NCI-H2171 treated with DMSO at 0.1 percent for 48 hours (cell line): ENCODE measurements at regions not wholly inside any gene's neighbourhood (a gene's known extent, or its start where the extent isn't known, plus 50 kb on each side); places are given as distances from the start of the nearest gene placed in this dataset.

Experiments
- DNase-seq: peaks from one replicate; lab custom pipeline; 2025; lab: John Stamatoyannopoulos, UW

DNA sequence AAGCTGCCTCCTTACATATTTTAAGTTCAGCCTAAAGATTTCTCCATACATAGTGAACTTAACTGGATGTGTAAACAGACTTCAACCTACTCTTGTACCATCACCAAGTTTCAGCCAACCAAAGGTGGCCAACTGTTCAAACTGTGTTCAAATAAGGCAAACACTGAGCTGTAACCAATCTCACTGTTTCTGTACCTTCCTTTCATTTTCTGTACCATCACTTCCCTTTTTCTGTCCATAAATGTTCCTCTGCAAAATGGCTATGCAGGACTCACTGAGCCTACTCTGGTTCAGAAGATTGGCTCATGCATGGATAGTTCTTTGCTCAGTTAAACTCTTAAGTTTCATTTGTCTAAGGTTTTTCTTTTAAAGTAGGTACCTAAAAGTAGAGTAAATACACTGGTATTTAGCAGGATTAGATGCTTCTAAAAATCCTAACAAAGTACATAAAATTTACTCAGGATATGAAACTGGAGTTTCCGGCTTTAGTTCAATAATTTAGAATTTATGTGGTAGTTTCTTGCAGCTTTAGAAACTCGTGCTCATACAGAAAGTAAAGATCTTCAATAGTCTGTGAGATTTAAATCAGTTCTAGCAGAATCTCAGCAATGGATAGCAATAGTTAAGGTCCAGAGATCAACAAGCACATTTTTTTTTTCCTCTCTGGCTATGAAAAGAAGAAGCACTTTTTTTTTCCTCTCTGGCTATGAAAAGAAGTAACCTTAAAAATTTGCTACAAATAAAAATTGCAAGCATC, 282.0 kb upstream of the PPFIA2 start:
- no peak for DNase-seq

- no peak for DNase-seq
Measured at GRCh38 chr12:82034769-82035168, 275.6 kb upstream of the PPFIA2 start.

- DNase-seq = no peak
Measured at GRCh38 chr12:82029936-82030335, 270.8 kb upstream of the PPFIA2 start.

DNA sequence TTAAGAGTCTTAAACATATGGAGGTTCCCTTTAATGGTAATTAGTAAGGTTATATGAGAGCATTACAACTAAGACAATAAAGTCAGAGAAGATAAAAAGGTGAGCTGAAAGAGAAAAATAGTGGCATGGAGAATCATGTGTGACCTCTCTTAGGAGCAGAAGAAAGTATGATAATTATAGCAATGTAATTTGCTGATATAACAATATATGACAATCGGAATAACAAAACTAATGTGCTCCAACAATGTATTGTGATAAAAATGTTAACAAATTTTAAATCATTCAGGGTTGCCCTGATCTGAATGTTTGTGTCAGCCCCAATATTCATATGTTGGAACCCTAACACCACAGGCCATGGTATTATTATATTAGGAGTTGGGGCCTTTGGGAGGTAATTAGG, 269.6 kb upstream of the PPFIA2 start:
- DNase-seq = no peak

DNA sequence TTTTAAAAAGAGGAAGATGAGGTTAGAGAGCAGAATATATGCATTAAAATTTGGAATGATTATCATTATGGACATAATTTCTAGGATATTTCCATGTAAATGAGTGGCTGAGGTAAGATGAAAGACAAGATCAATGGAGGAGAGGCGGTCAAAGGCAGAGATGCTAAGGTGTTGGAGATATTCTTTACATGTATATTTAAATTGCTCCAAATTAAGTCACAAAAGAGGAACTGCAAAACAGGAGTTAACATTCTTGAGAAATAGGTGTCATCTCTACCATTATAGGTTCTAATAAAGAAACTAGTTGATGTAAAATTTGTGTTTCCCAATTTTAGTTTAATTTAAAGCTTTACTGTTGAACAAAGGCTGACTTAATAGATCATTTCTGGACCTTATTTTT, 268.5 kb upstream of the PPFIA2 start:
- no peak for DNase-seq

GRCh38 chr12:82025462-82025861, 266.3 kb upstream of the PPFIA2 start:
- DNase-seq = no peak

GRCh38 chr12:82019533-82019932, 260.4 kb upstream of the PPFIA2 start:
- peak; percentile 12 for DNase-seq

GRCh38 chr12:82015623-82016347, 256.6 kb upstream of the PPFIA2 start:
- DNase-seq = no peak

- no peak for DNase-seq
Measured at GRCh38 chr12:82012176-82012575, 253.0 kb upstream of the PPFIA2 start.

GRCh38 chr12:82009524-82009923, 250.4 kb upstream of the PPFIA2 start:
- no peak for DNase-seq

DNA sequence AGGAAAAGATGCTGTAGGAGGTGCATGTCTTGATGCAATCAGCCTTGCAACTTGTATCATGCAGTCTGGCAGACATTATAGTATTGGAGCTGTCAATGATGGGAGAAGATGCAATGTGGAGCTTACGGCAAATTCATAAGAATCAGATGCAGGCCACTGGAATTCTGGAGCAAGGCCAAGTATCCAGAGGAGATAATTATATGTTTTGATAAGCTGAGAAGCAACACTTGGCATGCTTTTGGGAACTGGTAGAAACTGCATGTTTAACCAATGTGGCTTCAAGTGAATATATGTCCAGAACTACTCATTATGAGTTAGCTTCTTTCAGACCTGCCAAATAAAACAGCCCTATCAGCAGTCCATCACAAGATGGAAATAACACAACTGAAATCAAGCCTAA, 249.1 kb upstream of the PPFIA2 start:
- no peak for DNase-seq

- peak; percentile 46 for DNase-seq
Measured at GRCh38 chr12:81998761-81999378, 239.7 kb upstream of the PPFIA2 start.

DNA sequence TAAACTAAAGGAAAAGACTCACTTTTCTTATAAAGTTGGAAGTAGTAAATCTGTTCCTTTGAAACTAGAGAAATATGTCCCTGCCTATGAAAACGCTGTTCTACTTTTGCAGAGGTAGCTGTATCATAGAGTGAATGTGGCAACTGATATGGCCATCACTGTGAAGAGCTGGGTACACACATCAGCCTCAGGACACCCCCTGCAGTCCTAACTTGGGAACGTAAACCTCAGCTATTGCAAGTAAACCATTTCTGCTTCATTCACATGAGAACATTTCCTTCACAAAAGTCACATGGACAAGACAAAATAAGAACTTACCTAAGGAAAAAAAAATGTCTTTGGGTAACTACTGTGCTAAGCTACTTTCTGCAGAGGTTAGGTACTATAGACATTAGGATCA, 233.3 kb upstream of the PPFIA2 start:
- peak; percentile 18 for DNase-seq

- DNase-seq = no peak
Measured at GRCh38 chr12:81991868-81992267, 232.7 kb upstream of the PPFIA2 start.

GRCh38 chr12:81988362-81988761, 229.2 kb upstream of the PPFIA2 start:
- DNase-seq = no peak

DNA sequence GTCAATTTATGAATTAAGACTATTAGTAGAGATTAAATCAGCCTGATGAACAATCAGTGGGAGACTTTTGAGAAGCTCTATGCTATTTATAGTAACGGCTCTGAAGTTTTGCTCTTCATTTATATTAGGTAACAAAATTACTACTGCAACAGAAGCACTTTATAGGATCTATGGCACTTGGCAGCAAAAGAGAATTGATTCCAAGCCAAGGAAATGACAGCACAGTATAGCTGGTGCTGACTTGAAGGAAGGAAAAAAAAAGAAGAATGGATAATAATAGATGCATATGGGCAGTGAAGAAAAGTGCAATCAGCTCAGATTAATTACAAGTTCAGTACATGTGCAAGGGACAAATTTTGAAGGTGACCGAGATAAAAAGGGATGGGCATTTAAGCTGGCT, 228.2 kb upstream of the PPFIA2 start:
- peak; percentile 51 for DNase-seq

DNA sequence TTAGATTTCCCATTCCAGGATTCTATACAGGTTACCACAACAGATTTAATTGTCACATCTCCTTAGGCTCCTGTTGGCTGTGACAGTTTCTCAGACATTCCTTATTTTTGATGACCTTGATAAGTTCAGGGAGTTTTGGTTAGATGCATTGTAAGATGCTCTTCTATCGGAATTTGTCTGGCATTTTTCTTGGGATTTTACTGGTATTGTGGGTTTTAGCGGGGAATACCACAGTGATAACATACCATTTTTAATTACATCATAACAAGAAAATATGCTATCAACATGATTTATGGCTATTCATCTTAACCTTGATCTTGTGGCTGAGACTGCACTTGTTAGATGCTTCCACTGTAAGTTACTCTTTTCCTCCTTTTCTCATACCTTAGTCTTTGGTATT, 217.5 kb upstream of the PPFIA2 start:
- DNase-seq = no peak

DNA sequence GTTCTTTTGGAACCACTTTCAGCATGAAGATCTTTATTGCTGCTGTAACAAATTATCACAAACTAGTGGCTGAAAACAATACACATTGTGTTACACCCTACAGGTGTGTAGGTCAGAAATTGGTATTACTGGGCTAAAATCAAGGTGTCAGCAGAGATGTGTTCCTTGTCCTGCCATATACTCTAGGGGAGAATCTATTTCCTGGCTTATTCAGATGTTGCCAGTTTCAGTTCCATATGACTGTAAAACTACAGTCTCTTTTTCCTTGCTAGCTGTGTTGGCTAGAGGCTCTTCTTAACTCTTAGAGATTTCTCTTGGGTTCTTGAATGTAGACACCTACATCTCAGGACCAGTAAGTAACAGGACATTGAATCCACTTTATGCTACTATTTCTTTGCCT, 215.6 kb upstream of the PPFIA2 start:
- DNase-seq = no peak

- DNase-seq = no peak
Measured at GRCh38 chr12:81968421-81968820, 209.3 kb upstream of the PPFIA2 start.

DNA sequence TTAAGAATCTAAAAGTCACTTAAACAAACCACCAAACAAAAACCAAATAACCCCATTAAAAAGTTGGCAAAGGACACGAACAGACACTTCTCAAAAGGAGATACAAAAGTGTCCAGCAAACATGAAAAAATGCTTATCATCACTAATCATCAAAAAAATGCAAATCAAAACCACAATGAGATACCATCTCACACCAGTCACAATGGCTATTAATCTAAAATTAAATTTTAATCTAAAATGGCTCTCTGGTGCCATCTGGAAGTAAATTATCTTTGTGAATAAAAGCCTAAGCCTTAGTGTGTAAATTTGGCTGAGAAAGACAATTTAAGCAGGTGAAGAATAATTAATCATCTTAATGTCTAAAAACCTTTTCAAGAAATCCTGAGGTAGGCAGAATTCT, 204.5 kb upstream of the PPFIA2 start:
- DNase-seq = no peak

- DNase-seq = no peak
Measured at GRCh38 chr12:81963026-81963425, 203.9 kb upstream of the PPFIA2 start.

GRCh38 chr12:81962126-81962856, 203.1 kb upstream of the PPFIA2 start:
- DNase-seq = no peak

DNA sequence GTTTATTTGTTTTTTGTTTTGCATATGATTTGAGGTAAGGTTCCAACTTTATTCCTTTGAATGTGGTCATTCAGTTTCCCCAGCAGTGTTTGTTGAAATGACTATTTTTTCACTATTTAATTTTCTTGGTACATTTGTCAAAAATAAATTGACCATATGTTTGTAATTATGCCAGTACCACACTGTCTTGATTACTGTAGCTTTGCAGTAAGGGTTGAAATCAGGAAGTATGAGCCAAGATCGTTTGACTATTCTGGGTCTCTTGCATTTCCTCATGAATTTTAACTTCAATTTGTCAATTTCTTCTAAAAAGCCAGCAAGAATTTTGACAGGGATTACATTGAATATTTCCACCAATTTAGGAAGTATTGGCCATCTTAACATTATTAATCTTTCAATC, 199.3 kb upstream of the PPFIA2 start:
- no peak for DNase-seq
